GM23338 (cell line): ENCODE measurements at regions not wholly inside any gene's neighbourhood (a gene's known extent, or its start where the extent isn't known, plus 50 kb on each side); places are given as distances from the start of the nearest gene placed in this dataset.

Experiments used
- ATAC-seq: fragments of 200-7000 bp; cut with Tn5 transposase; 3 replicates; pipeline ENCODE4 v1.9.1; 2020
- DNase-seq: peaks from one replicate; pipeline ENCODE4 v3.0.0-alpha.2; 2015; ENCODE audit warnings: low spot score
- H2AFZ ChIP-seq: fragments of 200-600 bp; sonication (generic); 2 replicates; pipeline ENCODE4 v1.8.0; 2016; ENCODE audit warnings: antibody characterized with exemption, mild to moderate bottlenecking, moderate library complexity
- H3F3A ChIP-seq: fragments of 200-600 bp; sonication (generic); replicated peaks from 2 replicates; pipeline ENCODE4 v1.8.0; 2017; ENCODE audit warnings: antibody characterized with exemption, mixed run types, low read depth
- H3K27ac ChIP-seq: fragments of 200-600 bp; sonication (generic); 2 replicates; pipeline ENCODE4 v1.6.1; 2016; ENCODE audit warnings: low read depth
- H3K27me3 ChIP-seq: fragments of 200-600 bp; sonication (generic); 2 replicates; pipeline ENCODE4 v1.8.0; 2016; ENCODE audit warnings: mild to moderate bottlenecking, mixed run types, moderate library complexity; ENCODE audit not compliant: insufficient read depth
- H3K36me3 ChIP-seq: fragments of 200-600 bp; sonication (generic); 2 replicates; pipeline ENCODE4 v1.8.0; 2016; ENCODE audit warnings: mild to moderate bottlenecking; ENCODE audit not compliant: insufficient read depth
- H3K4me1 ChIP-seq: fragments of 200-600 bp; sonication (generic); 2 replicates; pipeline ENCODE4 v1.8.0; 2016; ENCODE audit warnings: mild to moderate bottlenecking, moderate library complexity; ENCODE audit not compliant: insufficient read depth
- H3K4me2 ChIP-seq: fragments of 200-600 bp; sonication (generic); 2 replicates; pipeline ENCODE4 v1.7.1; 2017; ENCODE audit warnings: mixed run types
- H3K4me3 ChIP-seq: fragments of 200-600 bp; sonication (generic); 2 replicates; pipeline ENCODE4 v1.6.1; 2016; ENCODE audit warnings: mixed run types
- H3K79me2 ChIP-seq: fragments of 200-600 bp; sonication (generic); replicated peaks from 2 replicates; pipeline ENCODE4 v1.8.0; 2017; ENCODE audit warnings: mild to moderate bottlenecking; ENCODE audit not compliant: insufficient read depth
- H3K9me2 ChIP-seq: fragments of 200-600 bp; sonication (generic); 2 replicates; pipeline ENCODE4 v1.8.0; 2017; ENCODE audit not compliant: insufficient read depth
- H4K20me1 ChIP-seq: fragments of 200-600 bp; sonication (generic); replicated peaks from 2 replicates; pipeline ENCODE4 v1.8.0; 2017; ENCODE audit warnings: mild to moderate bottlenecking; ENCODE audit not compliant: insufficient read depth
- H3K27ac Mint-ChIP-seq: 2 replicates; pipeline ENCODE4 v1.8.0; 2020; ENCODE audit warnings: inconsistent platforms, mild to moderate bottlenecking, moderate library complexity, mixed read lengths
- H3K27me3 Mint-ChIP-seq: 3 replicates; pipeline ENCODE4 v1.8.0; 2022; ENCODE audit warnings: low read depth, mild to moderate bottlenecking, moderate library complexity, mixed read lengths, inconsistent platforms; ENCODE audit not compliant: insufficient read depth, poor library complexity
- H3K36me3 Mint-ChIP-seq: 3 replicates; pipeline ENCODE4 v1.8.0; 2021; ENCODE audit warnings: low read depth, mild to moderate bottlenecking, inconsistent platforms, moderate library complexity, mixed read lengths
- H3K4me1 Mint-ChIP-seq: 3 replicates; pipeline ENCODE4 v1.8.0; 2020; ENCODE audit warnings: mild to moderate bottlenecking, inconsistent platforms, mixed read lengths
- H3K4me3 Mint-ChIP-seq: 3 replicates; pipeline ENCODE4 v1.8.0; 2021; ENCODE audit warnings: moderate library complexity, mild to moderate bottlenecking, inconsistent platforms, mixed read lengths
- H3K9me3 Mint-ChIP-seq: 3 replicates; pipeline ENCODE4 v1.8.0; 2020; ENCODE audit warnings: moderate library complexity, mild to moderate bottlenecking, inconsistent platforms, mixed read lengths
- CREB1 ChIP-seq: fragments of 250-450 bp; sonication (Bioruptor Pico); IDR thresholded peaks from 2 replicates; pipeline ENCODE4 v1.5.0; 2020; ENCODE audit warnings: low read depth, mild to moderate bottlenecking, moderate library complexity
- CTCF ChIP-seq, 2 experiments: fragments of 200-600 bp in 1 of 2; sonication (generic) in 1 of 2; conservative IDR thresholded peaks; 2 replicates each; pipeline versions ENCODE4 v1.5.1 to v1.6.1; 2016 to 2017; ENCODE audit warnings: antibody characterized with exemption in 2 of 2, low read depth in 2 of 2, mild to moderate bottlenecking in 2 of 2, moderate library complexity in 1 of 2
- EZH2 ChIP-seq: fragments of 200-600 bp; sonication (generic); IDR thresholded peaks from one replicate; pipeline ENCODE4 v1.8.0; 2017; ENCODE audit warnings: antibody characterized with exemption, mild to moderate bottlenecking, low read depth; ENCODE audit not compliant: unreplicated experiment
- EZH2phosphoT487 ChIP-seq: fragments of 200-600 bp; sonication (generic); IDR thresholded peaks from one replicate; pipeline ENCODE4 v1.8.1; 2018; ENCODE audit warnings: antibody characterized with exemption; ENCODE audit not compliant: unreplicated experiment
- NANOG ChIP-seq: IDR thresholded peaks from 2 replicates; pipeline ENCODE4 v1.6.1; 2016; ENCODE audit warnings: antibody characterized with exemption, borderline replicate concordance
- POLR2AphosphoS5 ChIP-seq: IDR thresholded peaks from 2 replicates; pipeline ENCODE4 v1.6.1; 2016; ENCODE audit warnings: antibody characterized with exemption, low read depth
- REST ChIP-seq: IDR thresholded peaks from one replicate; pipeline ENCODE4 v1.6.1; 2018; ENCODE audit warnings: antibody characterized with exemption; ENCODE audit not compliant: unreplicated experiment
- ZNF331 ChIP-seq: fragments of 250-450 bp; sonication (Bioruptor Pico); IDR thresholded peaks from 2 replicates; pipeline ENCODE4 v1.5.0; 2020; ENCODE audit warnings: low read depth, mild to moderate bottlenecking, moderate library complexity
- ZNF462 ChIP-seq: fragments of 250-450 bp; sonication (Bioruptor Pico); IDR thresholded peaks from 2 replicates; pipeline ENCODE4 v1.5.0; 2020; ENCODE audit warnings: mild to moderate bottlenecking, moderate library complexity

GRCh38 chr10:52664629-52665028, 108.0 kb downstream of the MBL2 start (continued):
- TF ChIP-seq ZNF462 (CRISPR knock-in tag): no peak
- TF ChIP-seq POLR2AphosphoS5: no peak
- TF ChIP-seq CREB1: no peak
- no peak for TF ChIP-seq REST

- no peak overlapping the region for H3K27ac Mint-ChIP-seq
- H3K36me3 Mint-ChIP-seq: peaks cover 5% of the 10 kb centered on the region; the same call in 2 of the 3 replicates
- Histone ChIP-seq H3K27me3 (no peaks in the 10 kb centered on the region), H4K20me1 (no peaks in the 10 kb centered on the region), H3K4me3 (no peak overlapping the region), H2AFZ (no peak overlapping the region), H3K4me1 (peaks cover 9% of the 10 kb centered on the region), H3K79me2 (no peaks in the 10 kb centered on the region), H3K4me2 (no peak overlapping the region), H3K36me3 (no peaks in the 10 kb centered on the region; the same call in 1 of the 2 replicates), H3K27ac (no peak overlapping the region), H3K9me2 (no peaks in the 10 kb centered on the region), H3F3A (no peaks in the 10 kb centered on the region)
- DNase-seq (no peak), ATAC-seq (no peak)
- H3K9me3 Mint-ChIP-seq: peaks cover 10% of the 10 kb centered on the region
- H3K27me3 Mint-ChIP-seq: no peaks in the 10 kb centered on the region
- no peak overlapping the region for H3K4me3 Mint-ChIP-seq
- peaks cover 16% of the 10 kb centered on the region for H3K4me1 Mint-ChIP-seq
- TF ChIP-seq CTCF (conservative IDR thresholded peaks at IDR 0.05; ENCODE audit: low read depth in 2 of 2) (no peak), EZH2phosphoT487 (no peak), NANOG (no peak), ZNF331 (no peak), REST (no peak), EZH2 (no peak)
Measured at GRCh38 chr10:52665821-52666220, 106.8 kb downstream of the MBL2 start.
